Esophagus muscularis mucosa (tissue), 4 donors: ENCODE measurements at regions not wholly inside any gene's neighbourhood (a gene's known extent, or its start where the extent isn't known, plus 50 kb on each side); places are given as distances from the start of the nearest gene placed in this dataset.

Source experiments
- DNase-seq: peaks from one replicate; pipeline ENCODE4 v3.0.0-alpha.2; 2017; ENCODE audit errors: extremely low spot score
- H3K27ac ChIP-seq, 4 donors: fragments of 200-600 bp; sonication (generic); replicated peaks in 1 of 4; 1 replicate in 3 of 4; 2 replicates in 1 of 4; pipeline ENCODE4 v1.5.1; 2016 to 2019; ENCODE audit warnings: mild to moderate bottlenecking in 1 of 4
- H3K27me3 ChIP-seq, 4 donors: fragments of 200-600 bp; sonication (generic); one replicate each; pipeline versions ENCODE4 v1.5.1 to v1.6.0; 2016 to 2019
- H3K36me3 ChIP-seq, 4 donors: fragments of 200-600 bp; sonication (generic); one replicate each; pipeline ENCODE4 v1.5.1; 2016 to 2019
- H3K4me1 ChIP-seq, 4 donors: fragments of 200-600 bp; sonication (generic); one replicate each; pipeline ENCODE4 v1.5.1; 2016 to 2019
- H3K4me3 ChIP-seq, 4 donors: fragments of 200-600 bp; sonication (generic); 1 replicate in 2 of 4; 2 replicates in 2 of 4; pipeline ENCODE4 v1.5.1; 2016 to 2019; ENCODE audit warnings: mild to moderate bottlenecking in 4 of 4, moderate library complexity in 1 of 4
- H3K9me3 ChIP-seq, 4 donors: fragments of 200-600 bp; sonication (generic); 1 replicate in 3 of 4; 2 replicates in 1 of 4; pipeline ENCODE4 v1.5.1; 2016 to 2019
- EP300 ChIP-seq: sonication (generic); formaldehyde crosslinking; IDR thresholded peaks from one replicate; pipeline ENCODE4 v1.6.1; 2017; ENCODE audit warnings: antibody characterized with exemption
- POLR2A ChIP-seq: fragments of 450-650 bp; IDR thresholded peaks from one replicate; pipeline ENCODE4 v1.6.1; 2017; ENCODE audit warnings: antibody characterized with exemption, moderate library complexity, mild to moderate bottlenecking, low read depth
- POLR2AphosphoS5 ChIP-seq, 2 donors: sonication (generic); formaldehyde crosslinking; IDR thresholded peaks; one replicate each; pipeline ENCODE4 v1.6.1; 2017; ENCODE audit warnings: antibody characterized with exemption in 2 of 2
- WGBS: methylation state at CpG from one replicate; pipeline ENCODE4 v1.1.5; 2018; 5-methylcytosine and 5-hydroxymethylcytosine counted together
- intact Hi-C: fragments of 100-400 bp; cut with DNase I; formaldehyde crosslinking; loops from one replicate; pipeline ENCODE4 v1.15.1; 2023
- TF ChIP-seq, protein P1 (sequence below), 3 experiments: fragments of 200-600 bp in 2 of 3; fragments of 450-650 bp in 1 of 3; sonication (generic) in 2 of 3; IDR thresholded peaks; one replicate each; pipeline ENCODE4 v1.5.1; 2017 to 2019; ENCODE audit warnings: antibody characterized with exemption in 3 of 3, mild to moderate bottlenecking in 2 of 3, moderate library complexity in 1 of 3

DNA sequence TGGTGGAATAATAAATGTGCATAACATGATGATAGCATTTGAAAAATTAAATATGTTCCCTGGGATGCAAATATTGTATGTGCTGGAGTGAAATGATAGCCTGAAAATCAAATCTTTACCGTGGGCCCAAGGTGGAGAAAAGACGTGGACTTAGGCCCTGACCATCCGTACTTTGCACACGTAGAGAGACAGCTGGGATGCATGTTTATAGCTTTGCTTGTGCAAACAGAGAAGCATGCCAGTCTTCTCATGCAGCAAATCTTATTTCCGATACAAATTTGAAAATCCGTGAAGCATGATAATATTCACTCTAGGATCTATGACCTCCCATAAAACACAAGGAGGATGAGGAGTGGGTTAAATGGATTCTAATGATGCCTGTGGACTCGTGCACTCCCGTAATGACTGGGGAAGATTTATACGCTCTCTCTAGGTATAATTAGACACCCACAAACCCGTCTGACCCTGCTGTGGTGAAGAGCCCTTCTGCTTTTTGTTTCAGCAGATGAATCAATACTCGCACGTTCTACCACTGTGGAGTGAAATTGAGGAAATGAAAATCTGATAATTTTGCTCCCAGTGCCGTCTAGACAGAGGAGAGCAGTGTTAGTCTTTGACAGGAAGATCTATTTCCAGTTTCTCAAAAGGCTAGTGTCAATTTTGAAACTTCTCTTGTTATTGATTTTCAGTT lies 810.3 kb upstream of the SALL3 start:
- Histone ChIP-seq H3K4me3 (no peak overlapping the region), H3K4me1 (no peaks in the 10 kb centered on the region), H3K27me3 (peaks cover 0 to 2% (median 0%) of the 10 kb centered on the region in 4 donors), H3K27ac (no peak overlapping the region), H3K36me3 (no peaks in the 10 kb centered on the region), H3K9me3 (no peaks in the 10 kb centered on the region)
- DNase-seq = no peak
- TF ChIP-seq, protein P1, sequence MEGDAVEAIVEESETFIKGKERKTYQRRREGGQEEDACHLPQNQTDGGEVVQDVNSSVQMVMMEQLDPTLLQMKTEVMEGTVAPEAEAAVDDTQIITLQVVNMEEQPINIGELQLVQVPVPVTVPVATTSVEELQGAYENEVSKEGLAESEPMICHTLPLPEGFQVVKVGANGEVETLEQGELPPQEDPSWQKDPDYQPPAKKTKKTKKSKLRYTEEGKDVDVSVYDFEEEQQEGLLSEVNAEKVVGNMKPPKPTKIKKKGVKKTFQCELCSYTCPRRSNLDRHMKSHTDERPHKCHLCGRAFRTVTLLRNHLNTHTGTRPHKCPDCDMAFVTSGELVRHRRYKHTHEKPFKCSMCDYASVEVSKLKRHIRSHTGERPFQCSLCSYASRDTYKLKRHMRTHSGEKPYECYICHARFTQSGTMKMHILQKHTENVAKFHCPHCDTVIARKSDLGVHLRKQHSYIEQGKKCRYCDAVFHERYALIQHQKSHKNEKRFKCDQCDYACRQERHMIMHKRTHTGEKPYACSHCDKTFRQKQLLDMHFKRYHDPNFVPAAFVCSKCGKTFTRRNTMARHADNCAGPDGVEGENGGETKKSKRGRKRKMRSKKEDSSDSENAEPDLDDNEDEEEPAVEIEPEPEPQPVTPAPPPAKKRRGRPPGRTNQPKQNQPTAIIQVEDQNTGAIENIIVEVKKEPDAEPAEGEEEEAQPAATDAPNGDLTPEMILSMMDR (IDR thresholded peaks at IDR 0.05) = no peak
- TF ChIP-seq POLR2A = no peak
- TF ChIP-seq POLR2AphosphoS5 (IDR thresholded peaks at IDR 0.05) = no peak
- TF ChIP-seq EP300 = no peak
- intact Hi-C loops = no loop called here
- WGBS = 72% methylated on average over 13 of the region's 13 CpGs

DNA sequence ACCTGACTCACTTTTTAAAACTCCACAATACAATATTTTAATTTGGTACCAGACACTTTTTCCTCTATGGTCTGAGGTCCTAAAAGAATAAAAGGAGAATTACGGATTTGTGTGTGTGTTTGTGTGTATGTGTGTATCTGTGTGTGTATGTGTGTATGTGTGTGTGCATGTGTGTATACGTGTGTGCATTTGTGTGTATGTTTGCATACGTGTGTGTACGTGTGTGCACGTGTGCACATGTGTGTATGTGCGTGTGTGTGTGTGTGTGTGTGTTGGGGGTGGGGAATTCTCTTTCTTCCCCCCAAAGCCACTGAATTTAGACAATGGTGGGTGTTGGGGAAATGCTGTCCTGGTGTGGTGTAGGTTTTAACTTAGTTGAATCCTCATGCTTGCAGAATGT lies 807.7 kb upstream of the SALL3 start:
- intact Hi-C loops = no loop called here
- no peaks in the 10 kb centered on the region for H3K36me3 ChIP-seq
- H3K9me3 ChIP-seq = no peaks in the 10 kb centered on the region
- no peak for DNase-seq
- TF ChIP-seq POLR2A (no peak), POLR2AphosphoS5 (IDR thresholded peaks at IDR 0.05) (no peak), EP300 (no peak)
- TF ChIP-seq, protein P1 (IDR thresholded peaks at IDR 0.05) = no peak
- no peak overlapping the region for H3K27ac ChIP-seq
- no peak overlapping the region for H3K4me3 ChIP-seq
- no peaks in the 10 kb centered on the region for H3K4me1 ChIP-seq
- WGBS = 71% methylated on average over 6 of the region's 6 CpGs
- H3K27me3 ChIP-seq = peaks cover 0 to 9% (median 0%) of the 10 kb centered on the region in 4 donors

DNA sequence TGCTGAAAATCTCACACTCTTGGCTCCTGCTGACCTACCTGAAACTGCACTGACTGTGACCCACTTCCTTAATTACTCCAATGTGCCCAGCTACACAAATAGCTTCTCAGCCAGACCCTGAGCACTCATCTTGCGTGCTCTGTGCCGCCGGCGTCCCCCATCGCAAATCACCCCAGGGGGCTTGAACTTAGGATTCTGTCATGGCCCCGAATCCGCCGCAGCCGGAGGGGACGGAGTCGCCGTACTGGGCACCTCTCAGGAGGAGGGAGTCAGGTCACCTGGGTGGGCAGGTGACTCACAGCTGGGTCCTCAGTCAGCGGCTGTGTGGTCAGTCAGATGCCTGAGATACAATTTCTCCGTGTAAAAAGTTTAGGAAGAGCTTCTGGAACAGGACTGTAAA lies 804.9 kb upstream of the SALL3 start:
- no peaks in the 10 kb centered on the region for H3K36me3 ChIP-seq
- H3K27ac ChIP-seq = no peak overlapping the region
- H3K9me3 ChIP-seq = no peaks in the 10 kb centered on the region
- intact Hi-C loops = no loop called here
- H3K27me3 ChIP-seq = peaks cover 0 to 9% (median 0%) of the 10 kb centered on the region in 4 donors
- WGBS = 93% methylated on average over 14 of the region's 14 CpGs
- no peaks in the 10 kb centered on the region for H3K4me1 ChIP-seq
- no peak for TF ChIP-seq POLR2AphosphoS5 (IDR thresholded peaks at IDR 0.05)
- TF ChIP-seq EP300 = no peak
- TF ChIP-seq POLR2A = no peak
- TF ChIP-seq, protein P1 (IDR thresholded peaks at IDR 0.05) = no peak
- no peak for DNase-seq
- no peak overlapping the region for H3K4me3 ChIP-seq

DNA sequence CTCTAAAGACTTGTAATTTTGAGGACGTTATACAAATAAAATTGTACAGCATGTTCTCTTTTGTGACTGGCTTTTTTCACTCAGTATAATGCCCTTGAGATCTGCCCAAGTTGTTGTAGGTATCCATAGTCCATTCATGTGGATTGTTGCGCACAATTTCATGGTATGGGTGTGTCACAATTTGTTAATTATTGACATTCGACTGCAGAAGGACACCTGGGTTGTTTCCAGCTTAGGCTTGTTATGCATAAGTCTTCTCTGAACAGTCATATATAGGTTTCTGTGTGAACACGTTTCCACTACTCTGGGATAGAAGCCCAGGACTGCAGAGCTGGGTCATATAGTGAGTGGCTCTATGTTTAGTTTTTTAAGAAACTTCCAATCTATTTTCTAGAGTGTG lies 800.8 kb upstream of the SALL3 start:
- no peak for DNase-seq
- Histone ChIP-seq H3K36me3 (no peaks in the 10 kb centered on the region), H3K4me3 (no peak overlapping the region), H3K4me1 (no peaks in the 10 kb centered on the region), H3K27me3 (peaks cover 0 to 9% (median 0%) of the 10 kb centered on the region in 4 donors), H3K27ac (no peak overlapping the region), H3K9me3 (peaks cover 0 to 8% (median 5%) of the 10 kb centered on the region in 4 donors)
- WGBS = 76% methylated on average over 4 of the region's 4 CpGs
- intact Hi-C loops = no loop called here
- TF ChIP-seq, protein P1 (IDR thresholded peaks at IDR 0.05) = no peak
- TF ChIP-seq POLR2A (no peak), EP300 (no peak), POLR2AphosphoS5 (IDR thresholded peaks at IDR 0.05) (no peak)

DNA sequence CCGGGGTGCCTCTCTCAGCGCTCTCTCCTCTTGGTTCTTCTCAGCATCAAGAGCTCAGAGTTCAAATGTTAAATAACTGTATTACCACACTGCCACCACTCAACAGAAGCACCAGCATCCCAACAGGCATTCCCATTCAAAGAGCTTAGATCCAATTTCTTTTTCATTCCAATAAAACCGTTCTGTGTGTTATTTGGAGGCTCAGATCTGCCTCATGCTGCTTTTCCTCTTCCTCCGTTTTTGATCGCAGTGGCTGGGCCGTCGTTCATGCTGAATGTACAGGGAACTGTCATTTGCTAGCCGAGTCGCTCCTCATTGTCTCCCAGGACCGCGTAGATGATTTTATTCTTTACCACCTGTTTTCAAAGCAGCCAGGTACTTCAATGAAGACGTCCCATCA lies 798.9 kb upstream of the SALL3 start:
- no peak overlapping the region for H3K27ac ChIP-seq
- intact Hi-C loops = no loop called here
- no peaks in the 10 kb centered on the region for H3K4me1 ChIP-seq
- TF ChIP-seq, protein P1 (IDR thresholded peaks at IDR 0.05) = no peak
- TF ChIP-seq POLR2AphosphoS5 (IDR thresholded peaks at IDR 0.05) (no peak), POLR2A (no peak), EP300 (no peak)
- H3K4me3 ChIP-seq = no peak overlapping the region
- no peak for DNase-seq
- no peaks in the 10 kb centered on the region for H3K27me3 ChIP-seq
- no peaks in the 10 kb centered on the region for H3K36me3 ChIP-seq
- 76% methylated on average over 12 of the region's 12 CpGs for WGBS
- peaks cover 0 to 16% (median 13%) of the 10 kb centered on the region in 4 donors for H3K9me3 ChIP-seq
